ENCODE measurements at regions not wholly inside any gene's neighbourhood (a gene's known extent, or its start where the extent isn't known, plus 50 kb on each side); places are given as distances from the start of the nearest gene placed in this dataset.
A peak's percentile ranks its signal among the peaks of the same experiment; 100 is the strongest.

- Histone ChIP-seq H2AFZ (ENCODE audit: low read depth, low read length) (no peak overlapping the region), H3K36me3 (ENCODE audit: control insufficient read depth, insufficient read depth, low read length) (no peaks in the 10 kb centered on the region), H3K79me2 (ENCODE audit: control insufficient read depth, insufficient read depth, low read length) (no peaks in the 10 kb centered on the region), H3K9ac (ENCODE audit: insufficient read depth in 1 of 2, low read depth in 2 of 2, low read length in 2 of 2) (no peak overlapping the region), H3K4me3 (no peak overlapping the region), H3K4me1 (replicated peaks in 1 of 2; ENCODE audit: control insufficient read depth in 2 of 2, insufficient read depth in 2 of 2, low read length in 2 of 2) (no peaks in the 10 kb centered on the region), H3K4me2 (ENCODE audit: insufficient read depth, low read length) (no peak overlapping the region), H3K27me3 (ENCODE audit: control insufficient read depth in 2 of 2, insufficient read depth in 2 of 2, low read length in 2 of 2) (no peaks in the 10 kb centered on the region), H4K20me1 (replicated peaks; ENCODE audit: control insufficient read depth, insufficient read depth, low read length) (no peaks in the 10 kb centered on the region), H3K9me1 (ENCODE audit: control insufficient read depth, insufficient read depth, low read length) (no peaks in the 10 kb centered on the region), H3K27ac (ENCODE audit: extremely low read depth, low read depth, low read length) (no peak overlapping the region), H3K9me3 (replicated peaks; ENCODE audit: control insufficient read depth, insufficient read depth, low read depth, low read length) (0 out of 2 replicates have a peak, but pooled peaks cover 1% of the 10 kb centered on the region)
- DNase-seq (ENCODE audit: extremely low read depth in 1 of 4, low spot score in 3 of 4) = no peak
- no peak for FAIRE-seq
- no TSS peak for BruUV-seq (replicated peaks)
- intact Hi-C loops (cut with micrococcal nuclease) (no loop called here), in situ Hi-C loops (cut with MboI) (no loop called here)
- TF ChIP-seq CUX1 (CRISPR knock-in tag; IDR thresholded peaks at IDR 0.05) = peak; percentile 93
- TF ChIP-seq ZNF197 (CRISPR knock-in tag; IDR thresholded peaks at IDR 0.05; ENCODE audit: low read depth) = no peak
- CTCF ChIA-PET (ENCODE audit: low intra/inter-chr PET ratio) = no interaction called here
- POLR2A ChIA-PET = no interaction called here
- no peak for ATAC-seq
- WGBS (ENCODE audit: insufficient coverage, low coverage, missing lambda C conversion rate) = 31% methylated on average over 1 of the region's 1 CpG
Measured at GRCh38 chr3:166127969-166128368, 290.7 kb upstream of the BCHE start.

All from K562 (cell line).